B cell (primary cell): ENCODE measurements at regions not wholly inside any gene's neighbourhood (a gene's known extent, or its start where the extent isn't known, plus 50 kb on each side); places are given as distances from the start of the nearest gene placed in this dataset.

ENCODE experiments used
- ATAC-seq: fragments of 200-7000 bp; cut with Tn5 transposase; one replicate; pipeline ENCODE4 v1.10.0; 2021; ENCODE audit warnings: low read depth, mild to moderate bottlenecking, moderate number of reproducible peaks, moderate library complexity
- CTCF ChIA-PET: fragments of 350-600 bp; sonication (Branson Sonifier 250); formaldehyde crosslinking; loops from one replicate; lab custom pipeline; 2021; ENCODE audit warnings: antibody characterized with exemption, inconsistent platforms; lab: Charles Lee
- POLR2A ChIA-PET: fragments of 350-600 bp; sonication (Branson Sonifier 250); formaldehyde crosslinking; loops from one replicate; lab custom pipeline; 2021; ENCODE audit warnings: antibody characterized with exemption; lab: Charles Lee
- DNase-seq: peaks from one replicate; pipeline ENCODE4 v3.0.0; 2013
- H2AFZ ChIP-seq: 2 replicates; pipeline ENCODE4 v1.6.1; 2012; ENCODE audit warnings: mild to moderate bottlenecking, low read depth, low read length; ENCODE audit not compliant: insufficient read depth, poor library complexity, severe bottlenecking
- H3K27ac ChIP-seq, 2 donors: 1 replicate in 1 of 2; 2 replicates in 1 of 2; pipeline ENCODE4 v1.5.1; 2012 to 2013; ENCODE audit warnings: low read length in 2 of 2, mild to moderate bottlenecking in 2 of 2, moderate library complexity in 1 of 2
- H3K27me3 ChIP-seq, 4 experiments: fragments of 200-600 bp in 1 of 4; sonication (generic) in 1 of 4; replicated peaks in 1 of 4; 1 replicate in 2 of 4; 2 replicates in 2 of 4; pipeline versions ENCODE4 v1.6.1 to v1.7.0; 2013 to 2016; ENCODE audit warnings: low read length in 3 of 4, mild to moderate bottlenecking in 2 of 4, mixed read lengths in 1 of 4, moderate library complexity in 1 of 4; ENCODE audit not compliant: insufficient read depth in 4 of 4, control insufficient read depth in 3 of 4; ENCODE audit errors: control extremely low read depth in 1 of 4
- H3K36me3 ChIP-seq, 2 experiments: replicated peaks in 1 of 2; 1 replicate in 1 of 2; 2 replicates in 1 of 2; pipeline versions ENCODE4 v1.6.1 to v1.7.1; 2013; ENCODE audit warnings: low read length in 1 of 2; ENCODE audit not compliant: insufficient read depth in 2 of 2, control insufficient read depth in 1 of 2; ENCODE audit errors: control extremely low read depth in 1 of 2, extremely low read depth in 1 of 2
- H3K4me1 ChIP-seq, 2 donors: fragments of 200-600 bp in 1 of 2; sonication (generic) in 1 of 2; 1 replicate in 1 of 2; 2 replicates in 1 of 2; pipeline versions ENCODE4 v1.5.1 to v1.6.1; 2013 to 2017; ENCODE audit warnings: low read length in 2 of 2; ENCODE audit not compliant: control insufficient read depth in 2 of 2, insufficient read depth in 2 of 2
- H3K4me2 ChIP-seq: replicated peaks from 2 replicates; pipeline ENCODE3; 2012; ENCODE audit warnings: mild to moderate bottlenecking, low read depth, low read length; ENCODE audit not compliant: poor library complexity, severe bottlenecking
- H3K4me3 ChIP-seq, 5 experiments: fragments of 200-600 bp in 1 of 5; sonication (generic) in 1 of 5; 1 replicate in 3 of 5; 2 replicates in 2 of 5; pipeline versions ENCODE4 v1.5.1 to v1.7.0; 2011 to 2016; ENCODE audit warnings: low read length in 4 of 5, mild to moderate bottlenecking in 4 of 5, low read depth in 2 of 5, control low read depth in 1 of 5, moderate library complexity in 1 of 5; ENCODE audit not compliant: insufficient read depth in 1 of 5; ENCODE audit errors: control extremely low read depth in 1 of 5, extremely low read depth in 1 of 5
- H3K79me2 ChIP-seq: fragments of 200-600 bp; sonication (generic); one replicate; pipeline ENCODE4 v1.6.0; 2016; ENCODE audit warnings: low read length; ENCODE audit not compliant: control insufficient read depth, insufficient read depth
- H3K9ac ChIP-seq: fragments of 200-600 bp; sonication (generic); 2 replicates; pipeline ENCODE4 v1.6.1; 2017; ENCODE audit warnings: mild to moderate bottlenecking, low read length, moderate library complexity
- H3K9me3 ChIP-seq, 3 donors: one replicate each; pipeline versions ENCODE4 v1.6.1 to v1.7.1; 2013; ENCODE audit warnings: low read length in 2 of 3; ENCODE audit not compliant: control insufficient read depth in 2 of 3, insufficient read depth in 1 of 3; ENCODE audit errors: control extremely low read depth in 1 of 3
- H4K20me1 ChIP-seq: 2 replicates; pipeline ENCODE4 v1.6.0; 2012; ENCODE audit warnings: mild to moderate bottlenecking, low read length; ENCODE audit not compliant: insufficient read depth, control insufficient read depth, poor library complexity, severe bottlenecking
- H3K27ac Mint-ChIP-seq: one replicate; pipeline ENCODE4 v1.8.0; 2021; ENCODE audit warnings: mixed read lengths
- H3K27me3 Mint-ChIP-seq: one replicate; pipeline ENCODE4 v1.8.0; 2021; ENCODE audit warnings: mixed read lengths
- H3K4me1 Mint-ChIP-seq: one replicate; pipeline ENCODE4 v1.8.0; 2021; ENCODE audit warnings: mixed read lengths
- H3K4me3 Mint-ChIP-seq: one replicate; pipeline ENCODE4 v1.8.0; 2021; ENCODE audit warnings: mixed read lengths
- H3K9me3 Mint-ChIP-seq: one replicate; pipeline ENCODE4 v1.8.0; 2022; ENCODE audit warnings: mixed read lengths; ENCODE audit not compliant: insufficient read depth
- CTCF ChIP-seq: fragments of 200-600 bp; IDR thresholded peaks from one replicate; pipeline ENCODE4 v1.8.0; 2022; ENCODE audit warnings: antibody characterized with exemption, mild to moderate bottlenecking
- EZH2 ChIP-seq: IDR thresholded peaks from 2 replicates; pipeline ENCODE4 v1.6.1; 2012; ENCODE audit warnings: borderline replicate concordance, low read depth, mild to moderate bottlenecking, moderate library complexity, low read length; ENCODE audit not compliant: insufficient read depth, poor library complexity, severe bottlenecking
- WGBS: methylation state at CpG from one replicate; pipeline ENCODE4 v1.1.5; 2013; ENCODE audit warnings: missing lambda C conversion rate; ENCODE audit not compliant: insufficient coverage; 5-methylcytosine and 5-hydroxymethylcytosine counted together
- intact Hi-C: fragments of 100-400 bp; cut with micrococcal nuclease; formaldehyde crosslinking; loops from one replicate; pipeline ENCODE4 v1.10.0; 2022

DNA sequence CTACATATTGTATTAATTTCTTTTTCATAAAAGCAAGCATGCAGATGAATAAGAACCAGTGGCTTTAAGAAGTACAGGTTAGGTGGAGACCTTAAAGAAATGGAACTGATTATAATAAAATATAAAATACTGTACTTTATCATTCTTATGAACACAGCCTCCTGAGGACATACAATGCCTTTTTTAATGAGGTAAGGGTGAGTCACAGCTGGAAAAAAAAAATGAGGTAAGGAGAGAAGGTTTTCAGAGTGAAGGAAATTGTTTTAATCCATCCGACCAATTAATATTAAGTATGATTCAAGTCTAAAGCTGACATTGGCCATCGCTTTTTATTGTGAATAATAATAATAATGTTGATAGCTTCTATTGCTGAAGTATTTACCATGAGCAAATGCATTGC is 170.3 kb upstream of the SOX2 start:
- intact Hi-C loops: no loop called here
- no peak overlapping the region for H3K4me3 ChIP-seq
- Mint-ChIP-seq H3K4me1 (no peaks in the 10 kb centered on the region), H3K27ac (no peak overlapping the region), H3K27me3 (no peaks in the 10 kb centered on the region), H3K4me3 (no peak overlapping the region), H3K9me3 (no peaks in the 10 kb centered on the region)
- no peak overlapping the region for H2AFZ ChIP-seq
- WGBS: no CpG with 5 or more reads among the region's 2 CpGs
- no peak overlapping the region for H3K9ac ChIP-seq
- no peaks in the 10 kb centered on the region for H3K36me3 ChIP-seq
- no peak for ATAC-seq
- H3K4me2 ChIP-seq: no peak overlapping the region
- CTCF ChIA-PET: no interaction called here
- H3K4me1 ChIP-seq: no peaks in the 10 kb centered on the region
- peaks cover 0 to 4% (median 0%) of the 10 kb centered on the region in 3 donors for H3K9me3 ChIP-seq
- no peaks in the 10 kb centered on the region for H4K20me1 ChIP-seq
- no peak for DNase-seq
- H3K79me2 ChIP-seq: no peaks in the 10 kb centered on the region
- H3K27me3 ChIP-seq: no peaks in the 10 kb centered on the region
- POLR2A ChIA-PET: no interaction called here
- no peak overlapping the region for H3K27ac ChIP-seq
- TF ChIP-seq EZH2: no peak
- TF ChIP-seq CTCF: no peak

- WGBS: no CpG with 5 or more reads among the region's 3 CpGs
- H3K4me3 Mint-ChIP-seq: no peak overlapping the region
- H3K4me1 Mint-ChIP-seq: no peaks in the 10 kb centered on the region
- POLR2A ChIA-PET: no interaction called here
- no peak overlapping the region for H3K27ac ChIP-seq
- H3K4me1 ChIP-seq: no peaks in the 10 kb centered on the region
- no peak overlapping the region for H3K27ac Mint-ChIP-seq
- H3K36me3 ChIP-seq: no peaks in the 10 kb centered on the region
- H3K9me3 Mint-ChIP-seq: no peaks in the 10 kb centered on the region
- DNase-seq: no peak
- H4K20me1 ChIP-seq: no peaks in the 10 kb centered on the region
- H3K9ac ChIP-seq: no peak overlapping the region
- intact Hi-C loops: no loop called here
- no peaks in the 10 kb centered on the region for H3K27me3 Mint-ChIP-seq
- CTCF ChIA-PET: no interaction called here
- H2AFZ ChIP-seq: no peak overlapping the region
- H3K9me3 ChIP-seq: no peaks in the 10 kb centered on the region
- no peaks in the 10 kb centered on the region for H3K27me3 ChIP-seq
- no peak overlapping the region for H3K4me2 ChIP-seq
- no peaks in the 10 kb centered on the region for H3K79me2 ChIP-seq
- no peak overlapping the region for H3K4me3 ChIP-seq
- TF ChIP-seq EZH2: no peak
- TF ChIP-seq CTCF: no peak
- no peak for ATAC-seq
These were observed 176.9 kb upstream of the SOX2 start for GRCh38 chr3:181534781-181535221.
